ENCODE measurements at regions not wholly inside any gene's neighbourhood (a gene's known extent, or its start where the extent isn't known, plus 50 kb on each side); places are given as distances from the start of the nearest gene placed in this dataset.

GRCh38 chr18:70405052-70405451 lies 116.2 kb downstream of the SOCS6 start:
- TF ChIP-seq CTCF (IDR thresholded peaks at IDR 0.05) (no peak), POLR2A (IDR thresholded peaks at IDR 0.05) (no peak)
